ENCODE measurements at regions not wholly inside any gene's neighbourhood (a gene's known extent, or its start where the extent isn't known, plus 50 kb on each side); places are given as distances from the start of the nearest gene placed in this dataset.

DNA sequence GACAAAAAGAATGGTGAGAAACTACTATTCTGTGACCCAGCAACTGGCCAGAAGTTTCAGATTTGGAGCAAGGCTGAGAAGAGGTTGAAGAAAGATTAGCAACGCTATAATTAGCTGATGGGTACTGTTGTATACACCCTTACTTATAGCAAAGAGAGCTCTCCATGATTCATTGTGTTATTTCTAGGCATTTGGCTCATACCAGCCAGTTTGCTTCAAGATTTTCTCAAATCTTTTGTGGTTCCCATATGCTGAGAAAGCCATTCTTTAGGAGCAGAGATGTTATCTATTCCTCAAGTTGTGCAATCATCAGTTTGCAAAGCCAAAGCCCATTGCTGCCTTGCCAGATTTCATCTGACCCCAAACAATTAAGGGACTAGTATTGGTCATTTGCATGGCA, 179.4 kb downstream of the ETS1 start:
- no peak for DNase-seq

DNA sequence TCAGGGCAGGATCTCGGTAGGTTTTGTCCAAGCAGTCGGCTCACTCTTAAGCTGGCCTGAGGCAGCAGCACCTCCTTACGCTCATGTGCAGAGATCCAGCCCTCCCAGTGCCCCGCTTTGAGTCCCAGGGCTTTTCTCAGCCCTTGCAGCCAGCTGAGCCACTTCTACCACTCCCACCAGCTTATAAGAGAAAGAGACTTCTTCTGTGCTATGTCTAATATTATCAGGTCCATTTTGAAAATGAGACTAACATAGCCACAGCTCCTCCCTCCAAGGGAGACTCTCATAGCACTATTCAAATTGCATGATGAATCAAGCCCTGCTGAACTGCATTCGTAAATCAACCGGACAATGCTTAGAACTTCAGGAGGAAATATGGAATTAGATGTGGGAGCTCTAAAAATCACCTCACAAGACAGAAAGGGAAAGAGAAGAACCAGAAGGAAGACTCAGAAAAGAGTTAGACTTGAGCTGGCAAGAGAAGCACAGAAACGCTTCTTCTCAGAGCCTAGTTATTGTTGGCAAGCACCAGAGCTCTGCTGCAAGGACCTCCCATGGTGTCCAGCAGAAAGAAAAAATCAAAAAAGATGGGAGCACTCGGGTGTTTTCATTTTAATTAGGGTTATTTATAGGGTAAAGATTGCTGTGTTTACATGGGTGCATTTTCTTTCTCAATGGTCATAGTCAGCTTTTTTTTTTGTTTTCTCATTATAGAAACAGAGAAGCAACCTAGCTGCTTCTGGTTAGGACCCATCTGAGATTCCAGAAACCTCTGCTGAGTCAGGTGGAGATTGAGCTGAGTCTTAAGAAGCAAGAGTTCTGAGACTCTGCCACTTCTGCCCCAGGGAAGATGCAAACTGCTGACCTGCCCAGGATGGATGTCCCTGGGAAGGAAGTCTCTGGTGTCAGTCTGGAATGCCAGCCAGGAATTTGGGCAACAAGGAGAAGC, 181.4 kb downstream of the ETS1 start:
- peak in 1 of 3 experiments; percentile 46 for DNase-seq

DNA sequence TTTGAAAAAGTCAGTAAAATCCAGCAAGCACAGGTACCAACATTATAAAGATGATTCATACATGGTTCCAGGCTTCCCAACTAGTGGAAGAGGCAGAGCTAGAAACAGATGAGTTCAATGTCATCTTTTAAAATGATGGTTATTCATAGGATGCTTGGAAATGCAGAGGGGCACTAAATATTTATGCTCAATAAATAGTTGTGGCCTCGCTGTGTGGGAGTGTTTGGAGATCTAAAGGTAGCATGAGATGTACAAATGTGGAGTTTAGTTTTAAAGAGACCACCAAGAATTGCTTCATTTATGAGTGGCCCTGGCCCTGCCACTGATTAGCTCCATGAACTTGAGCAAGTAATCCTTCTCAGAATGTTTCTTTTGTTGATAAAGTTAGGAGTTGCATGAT, 182.2 kb downstream of the ETS1 start:
- no peak for DNase-seq

DNA sequence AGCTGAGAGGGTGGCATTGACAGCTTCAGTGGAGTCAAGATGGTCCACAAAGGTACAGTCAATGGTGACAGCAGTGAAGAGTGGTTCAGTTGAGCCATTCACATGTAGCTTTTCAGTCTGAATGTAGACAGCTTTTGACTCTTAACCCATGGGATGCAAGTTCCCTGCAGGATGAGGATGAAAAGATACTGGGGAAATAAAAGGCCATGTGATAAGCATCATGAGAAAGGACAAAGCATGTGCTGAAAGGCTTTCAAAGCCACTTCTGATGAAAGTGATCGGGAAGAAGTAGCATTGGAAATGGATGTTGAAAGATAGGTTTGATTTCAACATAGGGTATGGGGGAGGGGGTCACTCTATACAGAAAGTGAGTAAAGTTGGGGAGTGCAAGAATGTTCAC, 182.9 kb downstream of the ETS1 start:
- DNase-seq = no peak

DNA sequence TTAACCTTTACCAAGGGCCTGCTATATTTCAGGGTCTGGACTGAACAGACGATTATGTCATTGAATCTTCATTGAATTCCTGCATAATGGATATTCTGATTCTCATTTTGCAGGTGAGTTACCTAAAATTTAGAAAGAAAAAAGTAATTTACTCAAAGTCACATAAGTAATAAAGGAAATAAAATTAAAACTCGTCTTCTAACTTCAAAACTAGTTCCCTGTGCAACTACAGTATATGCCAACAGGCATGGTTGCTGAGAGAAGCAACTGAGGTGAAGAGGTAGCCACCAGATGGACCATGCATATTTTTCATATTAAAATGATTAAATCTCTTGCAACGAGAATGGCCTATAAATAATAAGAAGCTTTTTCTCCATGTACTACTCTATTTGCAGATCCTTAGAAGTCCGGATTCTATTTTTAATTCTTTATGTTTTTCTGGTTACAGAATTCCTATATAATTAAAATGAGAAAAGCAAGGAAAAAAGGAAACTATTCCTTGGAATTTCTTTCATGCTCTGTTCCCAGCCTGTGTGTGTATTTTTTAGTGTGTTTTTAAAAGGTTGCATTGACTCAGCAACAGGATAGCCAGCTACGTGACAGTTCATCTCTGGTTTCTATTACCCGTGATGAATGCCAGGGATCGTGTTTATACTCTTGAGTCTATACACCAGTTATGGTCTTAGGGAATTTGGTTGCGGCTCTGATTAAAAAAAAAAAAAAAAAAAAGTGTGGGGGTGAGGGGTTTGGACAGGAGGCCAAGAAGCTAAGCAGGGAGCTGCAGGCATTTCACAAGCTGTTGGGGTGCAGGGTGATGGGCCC, 186.8 kb downstream of the ETS1 start:
- DNase-seq = no peak

DNA sequence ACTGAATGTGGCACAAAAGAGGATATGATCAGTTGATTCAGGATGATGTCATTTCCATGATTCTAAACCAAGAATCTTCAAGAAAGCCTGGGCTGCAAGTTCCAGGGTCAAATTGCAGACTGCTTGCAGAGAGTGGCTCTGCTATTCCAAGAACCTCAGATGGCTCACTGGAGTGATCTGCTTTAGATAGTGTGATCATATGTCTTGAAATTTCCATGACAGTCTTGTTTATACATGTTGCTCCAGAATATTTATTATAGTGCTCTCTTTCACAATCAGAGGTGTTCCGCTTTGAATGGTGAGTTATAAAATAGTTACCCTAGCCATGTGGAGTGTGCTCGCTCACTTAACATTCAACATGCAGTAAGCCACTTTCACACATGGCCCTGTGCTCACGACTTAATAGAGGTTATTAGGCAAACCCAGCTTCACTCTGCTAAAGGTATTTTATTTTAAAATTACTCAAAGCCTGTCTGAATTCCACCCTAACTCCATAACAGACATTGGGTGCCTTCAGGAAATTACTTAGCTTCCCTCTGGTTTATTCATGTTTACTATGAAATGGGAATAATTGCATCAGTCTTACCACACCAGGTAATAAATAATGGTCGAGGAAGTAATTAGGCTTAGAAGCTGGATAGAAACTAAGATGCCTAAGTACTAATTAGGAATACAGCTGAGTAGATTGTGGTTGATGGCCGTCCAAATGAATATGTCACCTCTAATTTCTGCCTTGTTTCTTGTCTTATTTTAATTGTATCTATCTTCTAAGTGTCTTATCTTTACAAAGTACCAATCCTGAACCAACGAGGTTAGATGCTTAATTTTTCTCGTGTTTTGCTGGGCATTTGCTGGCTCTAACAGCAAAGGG, 187.9 kb downstream of the ETS1 start:
- DNase-seq = peak in 2 of 3 experiments; percentile 29 to 66

DNA sequence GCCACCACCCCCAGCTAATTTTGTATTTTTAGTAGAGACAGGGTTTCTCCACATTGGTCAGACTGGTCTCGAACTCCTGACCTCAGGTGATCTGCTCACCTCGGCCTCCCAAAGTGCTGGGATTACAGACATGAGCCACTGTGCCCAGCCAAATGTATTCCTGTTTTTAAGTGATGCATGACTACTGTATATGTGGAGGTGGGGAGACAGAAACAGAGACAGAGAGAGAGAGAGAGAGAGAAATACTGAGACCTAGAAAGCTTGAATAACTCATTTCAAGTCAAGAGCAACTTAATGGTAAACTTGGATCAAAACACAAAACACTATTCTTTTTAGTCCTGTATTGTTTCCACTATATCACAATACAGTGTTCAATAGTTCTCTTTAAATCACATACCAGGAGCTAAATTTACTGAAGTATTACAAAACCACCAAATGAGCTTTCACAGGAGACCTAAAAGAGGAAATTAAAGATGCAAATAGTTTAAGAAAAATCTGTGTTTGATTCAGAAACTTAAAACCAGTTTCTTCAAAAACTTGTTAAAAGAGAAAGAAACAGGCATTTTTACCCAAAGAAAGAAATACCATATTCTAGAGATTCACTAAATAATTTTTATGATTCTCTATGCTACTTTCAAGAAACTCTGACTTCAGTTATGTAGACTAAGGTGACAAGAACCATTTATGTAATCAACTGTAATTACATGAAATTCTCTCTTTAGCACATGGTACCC, 188.7 kb downstream of the ETS1 start:
- no peak for DNase-seq

DNA sequence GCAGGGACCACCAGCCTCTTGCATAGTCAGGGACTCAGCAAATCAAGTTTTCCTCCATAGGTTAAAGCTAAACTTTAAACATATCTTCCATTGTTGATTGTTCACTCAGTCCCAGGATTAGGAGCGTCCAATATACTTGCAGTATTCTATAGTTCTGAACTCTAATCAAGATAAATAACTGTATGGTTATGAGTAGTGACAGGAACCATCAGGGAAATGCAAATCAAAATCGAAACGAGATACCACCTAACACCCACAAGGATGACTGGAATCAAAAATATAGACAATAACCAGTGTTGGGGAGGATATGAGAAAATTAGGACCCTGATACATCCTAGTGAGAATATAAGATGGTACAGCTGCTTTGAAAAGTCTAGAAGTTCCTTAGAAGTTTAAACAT, 190.0 kb downstream of the ETS1 start:
- no peak for DNase-seq

DNA sequence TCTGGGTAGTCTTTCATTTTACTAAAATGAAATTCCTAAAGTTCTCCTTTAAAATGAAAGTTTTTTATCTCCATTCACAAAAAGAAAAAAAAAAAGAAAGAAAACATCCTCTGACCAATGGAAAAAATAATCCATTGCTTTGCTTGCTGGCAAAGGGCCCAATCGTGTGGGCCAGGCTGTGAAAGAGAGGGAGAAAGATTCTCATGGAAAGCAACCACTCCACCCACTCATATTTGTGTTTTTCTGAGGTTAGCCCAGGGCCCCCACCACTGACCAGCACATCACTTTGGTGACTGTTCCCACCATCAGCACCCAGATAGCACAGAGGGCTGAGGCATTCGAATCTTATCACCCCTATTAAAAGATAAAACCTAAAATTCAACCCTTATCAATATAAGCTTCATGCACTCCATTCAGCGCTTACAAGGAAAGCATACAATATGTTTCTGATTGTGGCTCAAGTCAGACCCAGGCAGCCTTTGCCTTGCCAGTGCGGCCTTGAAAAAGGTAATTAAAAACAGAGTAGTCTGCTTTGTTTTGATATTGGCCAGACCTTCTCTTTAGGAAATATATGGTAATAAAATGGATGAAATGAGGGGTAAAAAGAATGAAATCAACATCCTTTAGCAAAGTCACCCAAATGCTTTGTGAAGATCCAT, 192.8 kb downstream of the ETS1 start:
- no peak for DNase-seq

DNA sequence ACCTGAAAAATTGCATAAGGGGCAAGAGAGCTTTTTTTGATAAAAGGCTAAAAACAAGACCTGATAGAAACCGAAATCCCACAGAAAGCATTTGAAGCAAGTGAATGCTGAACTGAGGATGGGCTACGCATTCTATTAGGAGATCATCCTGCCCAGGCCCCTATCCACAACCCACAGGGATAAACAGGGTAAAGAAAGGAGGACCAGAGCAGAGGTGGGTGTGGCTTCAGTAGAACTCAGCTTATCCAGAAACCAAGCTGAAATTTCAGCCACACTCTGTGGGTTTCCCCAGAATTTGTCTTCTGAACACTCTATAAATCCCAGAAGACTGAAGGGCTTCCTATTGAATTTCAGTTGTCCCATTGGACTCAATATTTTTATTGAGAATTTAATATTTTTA, 195.1 kb downstream of the ETS1 start:
- DNase-seq = no peak

DNA sequence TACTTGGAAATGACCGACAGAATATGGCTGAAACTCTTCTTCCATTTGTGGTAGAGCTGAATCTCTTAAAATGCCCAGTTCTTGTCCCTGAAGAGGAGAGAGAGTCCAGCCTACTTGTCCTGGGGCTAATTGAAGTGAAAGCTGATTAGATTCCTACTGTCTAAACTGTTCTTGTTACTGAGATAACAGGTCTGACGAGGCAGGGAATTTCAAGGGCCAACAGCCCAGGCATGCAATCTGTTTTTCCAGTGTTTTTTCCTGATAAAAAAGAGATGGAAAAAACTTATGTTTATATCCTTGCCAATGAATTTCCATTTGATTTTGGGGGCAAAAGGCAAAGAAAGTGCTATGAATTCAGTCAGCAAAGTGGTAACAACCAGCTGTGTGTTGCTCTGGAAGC, 195.5 kb downstream of the ETS1 start:
- DNase-seq = no peak

DNA sequence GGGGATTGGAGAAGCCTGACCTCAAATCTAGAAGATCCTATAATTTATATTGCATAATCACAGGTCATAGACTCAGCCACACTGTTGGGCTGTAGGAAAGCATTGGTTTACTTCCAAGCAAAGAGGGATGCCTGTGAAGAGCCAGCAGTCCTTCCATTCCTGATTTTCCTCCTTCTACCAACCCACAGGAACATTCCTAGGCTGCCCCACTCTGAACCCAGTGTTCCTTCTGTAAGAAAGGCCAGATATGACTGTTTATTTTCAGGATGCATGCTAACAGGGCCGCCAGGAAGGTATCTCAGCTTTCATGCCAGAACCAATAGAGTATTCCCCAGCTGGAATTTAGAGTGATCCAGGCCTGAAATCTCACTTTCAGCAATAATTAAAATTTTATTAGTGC, 197.1 kb downstream of the ETS1 start:
- DNase-seq = no peak

DNA sequence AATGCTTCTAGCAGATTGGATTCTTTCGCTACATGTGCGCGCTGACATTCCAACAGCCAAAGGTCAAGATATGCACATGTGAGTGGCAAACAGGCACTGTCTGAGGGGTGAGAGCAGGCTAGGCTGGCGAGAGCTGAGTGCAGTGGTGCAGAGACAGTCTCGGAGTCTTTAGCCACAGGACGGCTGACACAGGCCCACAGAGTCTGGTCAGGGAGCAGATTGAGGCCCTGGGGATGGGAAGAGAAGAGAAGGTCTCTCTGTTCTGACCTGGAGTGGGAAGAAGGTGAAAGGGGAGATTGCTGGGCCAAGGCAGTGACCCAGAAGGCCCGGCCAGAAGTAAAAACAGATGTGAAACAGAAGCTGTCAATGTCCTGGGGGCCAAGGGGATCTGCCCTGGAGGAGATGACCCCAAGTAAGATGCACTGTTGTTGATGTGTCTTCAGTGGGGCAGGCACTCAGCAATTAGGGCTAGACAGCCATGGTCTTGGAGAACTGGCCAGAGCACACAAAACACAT, 197.8 kb downstream of the ETS1 start:
- no peak for DNase-seq

DNA sequence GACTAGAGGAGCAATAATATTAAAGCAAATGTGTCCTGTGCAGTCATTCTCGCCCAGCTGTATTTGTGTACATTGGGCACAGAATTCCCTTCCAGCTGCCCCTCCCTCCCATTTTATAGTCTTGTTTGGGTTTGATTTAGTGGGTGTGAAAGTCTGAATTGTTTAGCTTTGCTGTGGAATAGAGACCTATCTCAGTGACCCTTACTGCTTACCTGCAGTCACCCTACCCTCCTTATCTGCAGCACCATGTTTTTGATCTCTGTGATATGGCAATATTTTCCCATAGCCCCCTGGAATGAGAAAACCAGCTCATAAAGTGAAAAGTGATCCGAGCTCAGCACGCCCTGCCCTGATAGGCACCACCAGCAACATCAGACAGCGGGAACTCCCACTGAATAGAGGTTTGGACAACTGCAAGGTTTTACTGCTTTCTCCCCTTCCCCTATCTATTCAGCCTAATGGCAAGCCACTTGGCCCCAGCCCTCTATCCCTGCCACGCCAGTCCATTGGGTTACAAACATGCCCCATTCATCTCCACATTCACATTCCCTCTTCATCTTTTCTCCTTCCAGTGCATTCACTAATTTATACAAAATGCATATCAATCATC, 199.0 kb downstream of the ETS1 start:
- DNase-seq = peak in 1 of 3 experiments; percentile 15

DNA sequence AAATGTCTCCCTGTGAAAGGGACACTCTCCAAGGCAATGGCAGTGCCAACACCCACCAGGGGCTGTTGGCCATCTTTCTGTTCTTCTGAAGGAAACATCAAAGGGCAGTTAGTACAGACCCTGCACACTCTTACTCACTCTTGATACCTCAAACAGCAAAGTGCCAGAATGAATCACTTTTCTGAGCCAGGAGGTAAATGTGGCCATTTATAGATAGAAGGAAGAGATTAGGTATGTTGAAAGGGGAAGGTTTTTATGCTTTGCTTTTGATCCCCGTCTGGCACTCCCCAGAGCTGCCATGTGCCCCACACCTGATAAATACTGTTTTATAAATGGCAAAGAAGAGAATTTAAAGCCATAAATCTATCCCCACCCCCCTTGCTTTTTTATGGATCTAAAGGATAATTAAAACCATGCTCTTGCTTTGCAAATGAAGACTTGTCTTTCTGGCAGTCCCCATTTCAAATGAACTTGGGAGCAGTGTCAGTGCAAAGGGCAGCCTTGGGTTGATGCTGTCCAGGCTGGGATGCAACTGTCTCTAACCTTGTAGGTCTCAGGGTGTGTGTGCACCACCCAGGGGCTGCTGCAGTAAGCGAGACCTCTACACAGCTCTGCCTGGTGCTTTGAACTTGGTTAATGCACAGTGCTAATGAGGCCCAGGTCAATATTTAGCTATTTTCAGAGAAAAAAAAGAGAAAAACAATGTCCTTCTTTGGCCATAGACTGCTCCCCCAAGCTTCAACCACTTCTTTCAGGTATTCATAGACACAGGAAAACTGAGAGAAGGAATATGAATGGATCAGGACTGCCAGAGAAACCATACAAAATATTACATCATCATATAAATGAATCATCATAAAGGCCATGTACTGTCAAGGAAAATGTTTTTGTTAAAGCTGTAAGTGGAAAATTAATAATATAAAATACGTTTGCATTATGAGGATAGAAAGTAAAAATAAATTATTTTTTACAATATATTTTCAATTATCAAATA, 207.5 kb downstream of the ETS1 start:
- no peak for DNase-seq

DNA sequence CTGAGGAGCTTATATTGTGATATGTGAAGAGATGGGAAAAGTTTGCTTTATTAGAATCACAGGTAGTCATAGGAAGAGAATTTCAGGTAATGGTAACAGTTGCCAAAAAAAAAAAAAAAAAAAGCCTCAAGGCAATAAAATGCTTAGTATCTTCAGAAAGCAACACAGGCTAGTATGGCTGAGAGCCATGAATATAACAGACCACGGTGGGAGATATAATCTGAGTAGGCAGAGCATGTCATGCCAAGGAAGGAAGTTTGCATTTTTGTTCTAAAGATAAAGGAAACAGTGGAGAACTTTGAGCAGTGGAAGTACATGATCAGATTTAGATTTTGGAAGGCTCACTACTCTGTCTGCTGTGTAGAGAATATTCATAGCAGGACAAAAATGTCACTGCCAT, 211.4 kb downstream of the ETS1 start:
- DNase-seq = no peak

DNA sequence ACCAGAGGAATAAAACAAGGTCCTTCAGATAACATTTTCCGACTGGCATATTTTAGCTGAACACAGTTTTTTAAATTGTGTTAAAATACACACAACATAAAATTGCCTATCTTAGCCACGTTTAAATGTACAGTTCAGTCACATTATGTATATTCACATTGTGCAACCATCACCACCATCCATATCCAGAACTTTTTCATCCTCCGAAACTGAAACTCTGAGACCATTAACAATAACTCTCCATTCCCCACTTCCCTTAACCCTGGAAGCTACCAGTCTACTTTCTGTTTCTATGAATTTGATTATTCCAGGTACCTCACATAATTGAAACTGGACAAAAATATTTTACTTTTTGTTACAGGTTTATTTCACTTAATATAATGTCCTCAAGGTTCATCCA, 213.3 kb downstream of the ETS1 start:
- DNase-seq = no peak

DNA sequence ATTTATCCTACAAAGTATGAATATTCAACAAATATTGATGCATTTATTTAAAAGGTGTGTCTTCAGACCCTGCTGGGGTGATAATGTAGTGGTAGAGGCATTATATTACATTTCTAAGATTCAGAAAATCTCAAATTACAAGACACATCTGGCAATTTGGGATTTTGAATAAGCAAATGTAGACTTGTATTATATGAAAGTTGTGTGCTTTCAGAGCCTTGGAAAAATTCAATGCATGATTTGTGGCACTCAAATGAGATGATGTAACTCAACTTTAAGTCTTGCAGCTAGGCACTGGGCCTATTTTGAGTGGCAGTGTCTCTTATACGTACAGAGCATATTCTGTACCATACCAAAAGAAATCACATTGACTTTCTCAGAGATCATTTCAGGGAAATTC, 214.4 kb downstream of the ETS1 start:
- no peak for DNase-seq

DNA sequence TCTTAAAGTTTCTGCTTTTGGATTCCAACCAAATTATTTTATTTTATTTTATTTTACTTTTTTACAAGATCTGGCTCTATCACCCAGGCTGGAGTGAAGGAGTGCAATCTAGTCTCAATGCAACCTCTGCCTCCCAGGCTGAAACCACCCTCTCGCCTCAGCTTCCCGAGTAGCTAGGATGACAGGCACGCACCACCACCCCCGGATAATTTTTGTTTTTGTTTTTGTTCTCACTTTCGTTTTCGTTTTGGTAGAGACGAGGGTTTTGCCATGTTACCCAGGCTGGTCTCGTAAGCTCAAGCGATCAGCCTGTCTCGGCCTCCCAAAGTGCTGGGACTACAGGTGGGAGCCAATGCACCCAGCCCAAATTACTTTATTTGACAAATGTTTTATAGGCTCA, 219.8 kb downstream of the ETS1 start:
- no peak for DNase-seq

DNA sequence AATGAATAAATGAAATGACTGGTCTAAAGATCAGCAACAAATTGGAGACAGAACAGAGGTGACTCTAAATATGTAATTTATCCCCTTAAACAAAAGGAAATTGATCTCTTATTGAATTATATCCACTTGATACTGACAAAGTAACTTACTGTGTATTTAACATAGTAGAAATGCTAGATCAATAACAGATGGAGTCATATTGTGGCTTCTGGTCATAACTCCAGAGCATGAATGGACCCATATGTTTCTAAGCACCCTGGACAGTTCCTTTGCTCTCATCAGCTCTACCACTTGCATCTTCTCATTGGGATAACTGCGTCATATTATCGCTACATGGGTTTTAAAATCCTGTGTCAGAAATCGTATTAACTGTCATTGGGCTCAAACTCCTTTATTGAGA, 222.3 kb downstream of the ETS1 start:
- no peak for DNase-seq
